ENCODE measurements at regions not wholly inside any gene's neighbourhood (a gene's known extent, or its start where the extent isn't known, plus 50 kb on each side); places are given as distances from the start of the nearest gene placed in this dataset.

DNA sequence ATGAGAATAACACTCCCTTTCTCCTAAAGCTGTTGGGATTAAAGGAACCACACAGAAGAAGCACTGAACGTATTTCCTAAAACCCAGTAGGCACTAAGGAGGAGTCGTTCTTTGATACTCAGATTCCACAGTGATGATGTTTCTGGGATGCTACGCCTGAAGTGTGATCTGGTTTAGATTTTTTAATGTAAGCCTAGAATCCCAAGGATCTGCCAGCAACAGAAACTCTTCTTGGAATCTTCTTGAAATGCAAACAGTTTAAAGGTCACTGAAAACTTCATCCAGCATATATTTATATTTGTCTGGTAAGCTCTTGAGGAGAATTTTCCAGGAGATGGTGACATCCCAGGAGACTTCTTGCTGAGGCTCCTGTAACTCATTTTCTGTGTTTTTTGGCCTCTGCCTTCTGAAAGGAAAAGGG, 247.6 kb upstream of the TRIB2 start:
- TF ChIP-seq, protein P1, sequence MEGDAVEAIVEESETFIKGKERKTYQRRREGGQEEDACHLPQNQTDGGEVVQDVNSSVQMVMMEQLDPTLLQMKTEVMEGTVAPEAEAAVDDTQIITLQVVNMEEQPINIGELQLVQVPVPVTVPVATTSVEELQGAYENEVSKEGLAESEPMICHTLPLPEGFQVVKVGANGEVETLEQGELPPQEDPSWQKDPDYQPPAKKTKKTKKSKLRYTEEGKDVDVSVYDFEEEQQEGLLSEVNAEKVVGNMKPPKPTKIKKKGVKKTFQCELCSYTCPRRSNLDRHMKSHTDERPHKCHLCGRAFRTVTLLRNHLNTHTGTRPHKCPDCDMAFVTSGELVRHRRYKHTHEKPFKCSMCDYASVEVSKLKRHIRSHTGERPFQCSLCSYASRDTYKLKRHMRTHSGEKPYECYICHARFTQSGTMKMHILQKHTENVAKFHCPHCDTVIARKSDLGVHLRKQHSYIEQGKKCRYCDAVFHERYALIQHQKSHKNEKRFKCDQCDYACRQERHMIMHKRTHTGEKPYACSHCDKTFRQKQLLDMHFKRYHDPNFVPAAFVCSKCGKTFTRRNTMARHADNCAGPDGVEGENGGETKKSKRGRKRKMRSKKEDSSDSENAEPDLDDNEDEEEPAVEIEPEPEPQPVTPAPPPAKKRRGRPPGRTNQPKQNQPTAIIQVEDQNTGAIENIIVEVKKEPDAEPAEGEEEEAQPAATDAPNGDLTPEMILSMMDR (IDR thresholded peaks at IDR 0.05) = no peak
- TF ChIP-seq POLR2A (IDR thresholded peaks at IDR 0.05) = no peak

Measured in right lobe of liver (tissue), 4 donors.